ENCODE measurements at regions not wholly inside any gene's neighbourhood (a gene's known extent, or its start where the extent isn't known, plus 50 kb on each side); places are given as distances from the start of the nearest gene placed in this dataset.

- Histone ChIP-seq H3K36me3 (replicated peaks in 1 of 2; ENCODE audit: insufficient read depth in 1 of 2, low read depth in 2 of 2) (no peaks in the 10 kb centered on the region), H3K9me3 (no peaks in the 10 kb centered on the region), H3K4me1 (no peaks in the 10 kb centered on the region), H3K27ac (no peak overlapping the region), H3K4me3 (no peak overlapping the region), H3K27me3 (no peaks in the 10 kb centered on the region)
- no peak for DNase-seq
- ATAC-seq, result no peak
- no peak for TF ChIP-seq CTCF (IDR thresholded peaks at IDR 0.05)
- TF ChIP-seq POLR2A (IDR thresholded peaks at IDR 0.05), result no peak
- intact Hi-C loops (cut with DNase I), result no loop called here
- WGBS, 2 donors, result 29 to 33% methylated on average over 3 of the region's 3 CpGs
These were observed 399.3 kb downstream of the AJAP1 start for GRCh38 chr1:5053744-5054143.

- no peak overlapping the region for H3K27ac ChIP-seq
- TF ChIP-seq CTCF (IDR thresholded peaks at IDR 0.05) (no peak), POLR2A (IDR thresholded peaks at IDR 0.05) (no peak)
- H3K4me1 ChIP-seq, result no peaks in the 10 kb centered on the region
- DNase-seq (no peak), ATAC-seq (no peak)
- intact Hi-C loops (cut with DNase I), result no loop called here
- no peaks in the 10 kb centered on the region for H3K9me3 ChIP-seq
- WGBS, 2 donors, result 41 to 54% methylated on average over 2 of the region's 2 CpGs
- H3K4me3 ChIP-seq, result no peak overlapping the region
- H3K27me3 ChIP-seq, result no peaks in the 10 kb centered on the region
- H3K36me3 ChIP-seq (replicated peaks in 1 of 2; ENCODE audit: insufficient read depth in 1 of 2, low read depth in 2 of 2), result no peaks in the 10 kb centered on the region
These were observed 374.7 kb downstream of the AJAP1 start for GRCh38 chr1:5029136-5029535.

GRCh38 chr1:5012249-5012648 lies 357.8 kb downstream of the AJAP1 start:
- WGBS, 2 donors, result 81 to 84% methylated on average over 3 of the region's 3 CpGs
- H3K36me3 ChIP-seq (replicated peaks in 1 of 2; ENCODE audit: insufficient read depth in 1 of 2, low read depth in 2 of 2), result no peaks in the 10 kb centered on the region
- no peaks in the 10 kb centered on the region for H3K9me3 ChIP-seq
- no peaks in the 10 kb centered on the region for H3K4me1 ChIP-seq
- H3K27ac ChIP-seq, result no peak overlapping the region
- ATAC-seq, result no peak
- intact Hi-C loops (cut with DNase I), result no loop called here
- H3K27me3 ChIP-seq, result no peaks in the 10 kb centered on the region
- H3K4me3 ChIP-seq, result no peak overlapping the region
- TF ChIP-seq POLR2A (IDR thresholded peaks at IDR 0.05), result no peak
- no peak for TF ChIP-seq CTCF (IDR thresholded peaks at IDR 0.05)
- no peak for DNase-seq

- Histone ChIP-seq H3K27ac (no peak overlapping the region), H3K4me1 (no peaks in the 10 kb centered on the region), H3K9me3 (no peaks in the 10 kb centered on the region), H3K27me3 (no peaks in the 10 kb centered on the region), H3K36me3 (replicated peaks in 1 of 2; ENCODE audit: insufficient read depth in 1 of 2, low read depth in 2 of 2) (no peaks in the 10 kb centered on the region), H3K4me3 (no peak overlapping the region)
- TF ChIP-seq CTCF (IDR thresholded peaks at IDR 0.05) (no peak), POLR2A (IDR thresholded peaks at IDR 0.05) (no peak)
- ATAC-seq, result no peak
- WGBS, 2 donors, result 76 to 82% methylated on average over 8 of the region's 8 CpGs
- no peak for DNase-seq
- intact Hi-C loops (cut with DNase I), result no loop called here
These were observed 356.2 kb downstream of the AJAP1 start for GRCh38 chr1:5010656-5011055.

GRCh38 chr1:5010236-5010635 lies 355.8 kb downstream of the AJAP1 start:
- TF ChIP-seq POLR2A (IDR thresholded peaks at IDR 0.05) (no peak), CTCF (IDR thresholded peaks at IDR 0.05) (no peak)
- DNase-seq (no peak), ATAC-seq (no peak)
- H3K4me1 ChIP-seq, result no peaks in the 10 kb centered on the region
- no peak overlapping the region for H3K4me3 ChIP-seq
- intact Hi-C loops (cut with DNase I), result no loop called here
- no peaks in the 10 kb centered on the region for H3K27me3 ChIP-seq
- WGBS, 2 donors, result 72 to 77% methylated on average over 4 of the region's 4 CpGs
- no peak overlapping the region for H3K27ac ChIP-seq
- no peaks in the 10 kb centered on the region for H3K36me3 ChIP-seq (replicated peaks in 1 of 2; ENCODE audit: insufficient read depth in 1 of 2, low read depth in 2 of 2)
- no peaks in the 10 kb centered on the region for H3K9me3 ChIP-seq

Measured in body of pancreas (tissue), 4 donors.